Panc1 (cell line): ENCODE measurements at regions not wholly inside any gene's neighbourhood (a gene's known extent, or its start where the extent isn't known, plus 50 kb on each side); places are given as distances from the start of the nearest gene placed in this dataset.

Source experiments
- POLR2AphosphoS5 ChIP-seq: IDR thresholded peaks from 2 replicates; pipeline ENCODE4 v1.6.1; 2012; ENCODE audit warnings: mild to moderate bottlenecking, low read depth, low read length, moderate library complexity
- SIN3A ChIP-seq: IDR thresholded peaks from 2 replicates; pipeline ENCODE4 v1.6.1; 2012; ENCODE audit warnings: low read depth, mild to moderate bottlenecking, low read length, moderate library complexity, borderline replicate concordance; ENCODE audit not compliant: insufficient read depth
- TCF7L2 ChIP-seq: IDR thresholded peaks from 2 replicates; pipeline ENCODE4 v1.6.1; 2011; ENCODE audit warnings: mild to moderate bottlenecking, low read depth, low read length, inconsistent platforms
- TF ChIP-seq, protein P1 (sequence below): fragments of 450-650 bp; IDR thresholded peaks from 2 replicates; pipeline ENCODE4 v1.5.1; 2017; ENCODE audit warnings: mild to moderate bottlenecking
- TF ChIP-seq, protein P2 (sequence below), 2 experiments: IDR thresholded peaks; 2 replicates each; pipeline ENCODE4 v1.6.1; 2011 to 2012; ENCODE audit warnings: low read depth in 2 of 2, control low read depth in 1 of 2, low read length in 1 of 2, mild to moderate bottlenecking in 1 of 2, moderate library complexity in 1 of 2; ENCODE audit not compliant: insufficient read depth in 1 of 2

DNA sequence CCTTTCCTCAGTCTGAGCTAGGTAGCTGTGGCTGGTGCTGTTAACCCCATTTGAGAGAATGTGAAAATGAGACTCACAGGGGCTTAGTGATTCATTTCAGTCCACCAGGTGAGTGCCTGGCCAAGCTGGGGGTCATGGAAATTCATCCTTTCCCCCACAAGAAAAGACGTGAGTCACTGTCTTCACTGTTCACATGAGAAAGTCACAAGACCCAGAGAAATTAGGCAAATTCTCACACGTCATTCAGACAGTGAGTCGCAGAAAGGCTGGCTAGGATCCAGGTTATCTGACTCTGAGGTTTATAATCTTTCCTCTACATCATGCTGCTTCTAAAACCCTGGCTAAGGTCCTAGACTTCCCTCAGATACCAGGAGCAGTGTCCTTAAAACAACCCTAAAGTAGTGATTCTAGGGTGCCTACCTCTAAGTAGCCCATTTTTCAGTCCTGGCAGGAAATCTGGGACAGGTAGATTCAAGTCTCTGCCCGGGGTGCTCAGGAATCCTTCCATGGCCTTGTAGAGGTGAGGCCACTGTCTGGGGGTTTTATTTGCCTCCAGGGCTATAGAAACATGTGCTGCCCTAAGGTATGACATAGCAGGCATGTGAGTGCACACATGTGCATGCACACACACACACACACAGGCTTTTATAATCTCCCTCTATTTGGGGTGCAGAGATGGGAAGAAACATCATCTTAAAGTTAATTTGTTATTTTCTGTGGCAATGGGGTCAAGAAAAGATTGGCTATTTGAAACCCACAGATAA, 427.9 kb upstream of the CELF2 start:
- TF ChIP-seq, protein P1, sequence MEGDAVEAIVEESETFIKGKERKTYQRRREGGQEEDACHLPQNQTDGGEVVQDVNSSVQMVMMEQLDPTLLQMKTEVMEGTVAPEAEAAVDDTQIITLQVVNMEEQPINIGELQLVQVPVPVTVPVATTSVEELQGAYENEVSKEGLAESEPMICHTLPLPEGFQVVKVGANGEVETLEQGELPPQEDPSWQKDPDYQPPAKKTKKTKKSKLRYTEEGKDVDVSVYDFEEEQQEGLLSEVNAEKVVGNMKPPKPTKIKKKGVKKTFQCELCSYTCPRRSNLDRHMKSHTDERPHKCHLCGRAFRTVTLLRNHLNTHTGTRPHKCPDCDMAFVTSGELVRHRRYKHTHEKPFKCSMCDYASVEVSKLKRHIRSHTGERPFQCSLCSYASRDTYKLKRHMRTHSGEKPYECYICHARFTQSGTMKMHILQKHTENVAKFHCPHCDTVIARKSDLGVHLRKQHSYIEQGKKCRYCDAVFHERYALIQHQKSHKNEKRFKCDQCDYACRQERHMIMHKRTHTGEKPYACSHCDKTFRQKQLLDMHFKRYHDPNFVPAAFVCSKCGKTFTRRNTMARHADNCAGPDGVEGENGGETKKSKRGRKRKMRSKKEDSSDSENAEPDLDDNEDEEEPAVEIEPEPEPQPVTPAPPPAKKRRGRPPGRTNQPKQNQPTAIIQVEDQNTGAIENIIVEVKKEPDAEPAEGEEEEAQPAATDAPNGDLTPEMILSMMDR: no peak
- TF ChIP-seq, protein P2, sequence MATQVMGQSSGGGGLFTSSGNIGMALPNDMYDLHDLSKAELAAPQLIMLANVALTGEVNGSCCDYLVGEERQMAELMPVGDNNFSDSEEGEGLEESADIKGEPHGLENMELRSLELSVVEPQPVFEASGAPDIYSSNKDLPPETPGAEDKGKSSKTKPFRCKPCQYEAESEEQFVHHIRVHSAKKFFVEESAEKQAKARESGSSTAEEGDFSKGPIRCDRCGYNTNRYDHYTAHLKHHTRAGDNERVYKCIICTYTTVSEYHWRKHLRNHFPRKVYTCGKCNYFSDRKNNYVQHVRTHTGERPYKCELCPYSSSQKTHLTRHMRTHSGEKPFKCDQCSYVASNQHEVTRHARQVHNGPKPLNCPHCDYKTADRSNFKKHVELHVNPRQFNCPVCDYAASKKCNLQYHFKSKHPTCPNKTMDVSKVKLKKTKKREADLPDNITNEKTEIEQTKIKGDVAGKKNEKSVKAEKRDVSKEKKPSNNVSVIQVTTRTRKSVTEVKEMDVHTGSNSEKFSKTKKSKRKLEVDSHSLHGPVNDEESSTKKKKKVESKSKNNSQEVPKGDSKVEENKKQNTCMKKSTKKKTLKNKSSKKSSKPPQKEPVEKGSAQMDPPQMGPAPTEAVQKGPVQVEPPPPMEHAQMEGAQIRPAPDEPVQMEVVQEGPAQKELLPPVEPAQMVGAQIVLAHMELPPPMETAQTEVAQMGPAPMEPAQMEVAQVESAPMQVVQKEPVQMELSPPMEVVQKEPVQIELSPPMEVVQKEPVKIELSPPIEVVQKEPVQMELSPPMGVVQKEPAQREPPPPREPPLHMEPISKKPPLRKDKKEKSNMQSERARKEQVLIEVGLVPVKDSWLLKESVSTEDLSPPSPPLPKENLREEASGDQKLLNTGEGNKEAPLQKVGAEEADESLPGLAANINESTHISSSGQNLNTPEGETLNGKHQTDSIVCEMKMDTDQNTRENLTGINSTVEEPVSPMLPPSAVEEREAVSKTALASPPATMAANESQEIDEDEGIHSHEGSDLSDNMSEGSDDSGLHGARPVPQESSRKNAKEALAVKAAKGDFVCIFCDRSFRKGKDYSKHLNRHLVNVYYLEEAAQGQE (IDR thresholded peaks at IDR 0.05; ENCODE audit: insufficient read depth in 1 of 2, low read depth in 2 of 2, low read length in 1 of 2): no peak
- no peak for TF ChIP-seq POLR2AphosphoS5
- no peak for TF ChIP-seq TCF7L2
- TF ChIP-seq SIN3A: no peak
